K562 (cell line): ENCODE measurements at regions not wholly inside any gene's neighbourhood (a gene's known extent, or its start where the extent isn't known, plus 50 kb on each side); places are given as distances from the start of the nearest gene placed in this dataset.

Source experiments
- ATAC-seq: fragments of 200-7000 bp; cut with Tn5 transposase; 3 replicates; pipeline ENCODE4 v1.9.1; 2020; ENCODE audit warnings: moderate library complexity
- BruUV-seq: library from RNA; stranded (reverse); fragments of 400-500 nt; replicated peaks from 2 replicates; lab custom pipeline; 2021; lab: Mats Ljungman, UMichigan
- CTCF ChIA-PET: fragments of 300-600 bp; formaldehyde crosslinking; extraction: SDS; loops from one replicate; lab custom pipeline; 2021; ENCODE audit warnings: low intra/inter-chr PET ratio; lab: Yijun Ruan, JAX
- POLR2A ChIA-PET: fragments of 300-600, 350-650 bp; sonication (Branson Sonifier 250); formaldehyde crosslinking; extraction: SDS; loops from one replicate; lab custom pipeline; 2021; ENCODE audit warnings: antibody characterized with exemption, inconsistent platforms; lab: Yijun Ruan, JAX
- DNase-seq, 4 experiments: peaks; one replicate each; pipeline versions ENCODE4 v3.0.0 to v3.0.0-alpha.2; 2011 to 2018; ENCODE audit warnings: low spot score in 3 of 4, mixed read lengths in 3 of 4; ENCODE audit errors: extremely low read depth in 1 of 4
- FAIRE-seq: peaks from 2 replicates; lab custom pipeline; 2011; peaks lifted over from hg19 to GRCh38; lab: Jason Lieb, UNC
- H2AFZ ChIP-seq: 2 replicates; pipeline ENCODE4 v1.6.0; 2011; ENCODE audit warnings: low read depth, low read length, control low read depth, inconsistent platforms
- H3K27ac ChIP-seq: fragments of 200-600 bp; 3 replicates; pipeline ENCODE4 v1.8.0; 2011; ENCODE audit warnings: low read depth, mild to moderate bottlenecking, control low read depth, inconsistent platforms, low read length, moderate library complexity, mixed read lengths; ENCODE audit errors: extremely low read depth
- H3K27me3 ChIP-seq, 2 experiments: fragments of 300-600 bp in 1 of 2; 2 replicates in 1 of 2; 3 replicates in 1 of 2; pipeline versions ENCODE4 v1.6.0 to v1.8.0; 2011; ENCODE audit warnings: inconsistent platforms in 2 of 2, low read length in 2 of 2, mild to moderate bottlenecking in 1 of 2, mixed read lengths in 1 of 2, moderate library complexity in 1 of 2; ENCODE audit not compliant: control insufficient read depth in 2 of 2, insufficient read depth in 2 of 2
- H3K36me3 ChIP-seq: fragments of 300-600 bp; 3 replicates; pipeline ENCODE4 v1.8.0; 2011; ENCODE audit warnings: mild to moderate bottlenecking, low read length, inconsistent platforms; ENCODE audit not compliant: control insufficient read depth, insufficient read depth
- H3K4me1 ChIP-seq, 2 experiments: fragments of 200-600 bp in 1 of 2; replicated peaks in 1 of 2; 2 replicates in 1 of 2; 3 replicates in 1 of 2; pipeline versions ENCODE4 v1.5.1 to v1.8.0; 2011; ENCODE audit warnings: inconsistent platforms in 2 of 2, low read length in 2 of 2, mild to moderate bottlenecking in 1 of 2, mixed read lengths in 1 of 2, moderate library complexity in 1 of 2; ENCODE audit not compliant: control insufficient read depth in 2 of 2, insufficient read depth in 2 of 2
- H3K4me2 ChIP-seq: 2 replicates; pipeline ENCODE4 v1.6.1; 2011; ENCODE audit warnings: low read length, control low read depth, inconsistent platforms, mixed read lengths; ENCODE audit not compliant: insufficient read depth
- H3K4me3 ChIP-seq: fragments of 200-600 bp; sonication (generic), shearing (Covaris generic); 2 replicates; pipeline ENCODE4 v1.5.1; 2016; ENCODE audit warnings: control low read depth, inconsistent platforms
- H3K79me2 ChIP-seq: fragments of 200-600 bp; 3 replicates; pipeline ENCODE4 v1.8.0; 2011; ENCODE audit warnings: low read length, inconsistent platforms; ENCODE audit not compliant: control insufficient read depth, insufficient read depth
- H3K9ac ChIP-seq, 2 experiments: 2 replicates each; pipeline versions ENCODE4 v1.6.0 to v1.6.1; 2011; ENCODE audit warnings: low read depth in 2 of 2, low read length in 2 of 2, control low read depth in 1 of 2, inconsistent platforms in 1 of 2, mild to moderate bottlenecking in 1 of 2, mixed read lengths in 1 of 2; ENCODE audit not compliant: insufficient read depth in 1 of 2
- H3K9me1 ChIP-seq: one replicate; pipeline ENCODE4 v1.6.0; 2011; ENCODE audit warnings: inconsistent platforms, mild to moderate bottlenecking, low read length, moderate library complexity; ENCODE audit not compliant: control insufficient read depth, insufficient read depth
- H3K9me3 ChIP-seq: replicated peaks from 2 replicates; pipeline ENCODE4 v1.5.1; 2011; ENCODE audit warnings: low read depth, low read length, inconsistent platforms; ENCODE audit not compliant: control insufficient read depth, insufficient read depth
- H4K20me1 ChIP-seq: replicated peaks from 2 replicates; pipeline ENCODE4 v1.6.1; 2011; ENCODE audit warnings: low read length, inconsistent platforms, mixed read lengths; ENCODE audit not compliant: control insufficient read depth, insufficient read depth
- CBFA2T3 ChIP-seq: fragments of 450-650 bp; IDR thresholded peaks from 2 replicates; pipeline ENCODE4 v1.6.1; 2017
- E2F4 ChIP-seq: sonication (generic); formaldehyde crosslinking; IDR thresholded peaks from 2 replicates; pipeline ENCODE4 v1.8.0; 2022; ENCODE audit warnings: mild to moderate bottlenecking, low read depth, missing genetic modification reagents
- GTF2A2 ChIP-seq: IDR thresholded peaks from 2 replicates; pipeline ENCODE4 v1.6.1; 2016; ENCODE audit warnings: mild to moderate bottlenecking, missing genetic modification characterization, missing compliant biosample characterization
- GTF2E2 ChIP-seq: fragments of 200-800 bp; sonication (Bioruptor generic); IDR thresholded peaks from 2 replicates; pipeline ENCODE4 v1.6.1; 2016; ENCODE audit warnings: missing genetic modification characterization, missing compliant biosample characterization
- HDAC2 ChIP-seq: fragments of 450-650 bp; IDR thresholded peaks from 2 replicates; pipeline ENCODE4 v1.6.1; 2016; ENCODE audit warnings: mild to moderate bottlenecking
- HOXB6 ChIP-seq: fragments of 250-450 bp; sonication (Bioruptor Pico); IDR thresholded peaks from 2 replicates; pipeline ENCODE4 v1.5.1; 2022; ENCODE audit warnings: mild to moderate bottlenecking, borderline replicate concordance
- ILF3 ChIP-seq: fragments of 450-650 bp; IDR thresholded peaks from 2 replicates; pipeline ENCODE4 v1.6.1; 2018; ENCODE audit warnings: antibody characterized with exemption, mild to moderate bottlenecking, moderate library complexity, borderline replicate concordance
- KAT8 ChIP-seq: fragments of 450-650 bp; IDR thresholded peaks from 2 replicates; pipeline ENCODE4 v1.6.1; 2016; ENCODE audit warnings: low read depth, mild to moderate bottlenecking
- KDM2B ChIP-seq: fragments of 250-450 bp; sonication (Bioruptor Pico); IDR thresholded peaks from 2 replicates; pipeline ENCODE4 v1.8.0; 2021; ENCODE audit warnings: mild to moderate bottlenecking, moderate library complexity
- MEF2D ChIP-seq: conservative IDR thresholded peaks from 2 replicates; pipeline ENCODE4 v1.6.1; 2016; ENCODE audit warnings: low read depth, missing genetic modification characterization, missing compliant biosample characterization
- SMARCB1 ChIP-seq: IDR thresholded peaks from 2 replicates; pipeline ENCODE4 v1.6.1; 2011; ENCODE audit warnings: improper control_type of control experiment, low read depth; ENCODE audit not compliant: insufficient read length
- SOX6 ChIP-seq: fragments of 450-650 bp; IDR thresholded peaks from 2 replicates; pipeline ENCODE4 v1.6.1; 2014; ENCODE audit warnings: mild to moderate bottlenecking
- TAL1 ChIP-seq: fragments of 450-650 bp; IDR thresholded peaks from 2 replicates; pipeline ENCODE4 v1.6.1; 2016; ENCODE audit warnings: mild to moderate bottlenecking
- TEAD4 ChIP-seq, 2 experiments: sonication (generic) in 1 of 2; formaldehyde crosslinking in 1 of 2; IDR thresholded peaks; 2 replicates each; pipeline versions ENCODE4 v1.6.1 to v1.8.0; 2012 to 2022; ENCODE audit warnings: borderline replicate concordance in 1 of 2, inconsistent platforms in 1 of 2, low read length in 1 of 2, mild to moderate bottlenecking in 1 of 2, missing genetic modification reagents in 1 of 2
- TGIF2 ChIP-seq: sonication (generic); formaldehyde crosslinking; IDR thresholded peaks from 2 replicates; pipeline ENCODE4 v1.8.1; 2022; ENCODE audit warnings: mild to moderate bottlenecking, missing genetic modification reagents, moderate library complexity
- ZFP36 ChIP-seq: fragments of 150-350 bp; IDR thresholded peaks from 2 replicates; pipeline ENCODE4 v1.6.1; 2018; ENCODE audit warnings: low read length, low read depth; ENCODE audit not compliant: partially characterized antibody
- ZKSCAN1 ChIP-seq: fragments of 150-350 bp; IDR thresholded peaks from 2 replicates; pipeline ENCODE4 v1.6.1; 2016; ENCODE audit warnings: low read depth, low read length
- ZNF143 ChIP-seq: sonication (generic); formaldehyde crosslinking; IDR thresholded peaks from 2 replicates; pipeline ENCODE4 v1.9.0; 2022; ENCODE audit warnings: mild to moderate bottlenecking, missing genetic modification reagents
- ZNF324 ChIP-seq: fragments of 250-450 bp; sonication (Bioruptor Pico); IDR thresholded peaks from 2 replicates; pipeline ENCODE4 v1.4.0; 2020; ENCODE audit warnings: mild to moderate bottlenecking
- ZNF586 ChIP-seq: fragments of 450-650 bp; formaldehyde crosslinking; conservative IDR thresholded peaks from 2 replicates; pipeline ENCODE4 v1.4.0; 2020; ENCODE audit warnings: mild to moderate bottlenecking, moderate library complexity
- WGBS: fragments of 100-300 bp; shearing (Covaris generic); methylation state at CpG from one replicate; pipeline ENCODE4 v1.1.6; 2016; ENCODE audit warnings: low coverage, mixed read lengths; ENCODE audit not compliant: insufficient coverage; ENCODE audit errors: missing lambda C conversion rate; 5-methylcytosine and 5-hydroxymethylcytosine counted together
- in situ Hi-C: fragments of 300-500 bp; cut with MboI; formaldehyde crosslinking; loops from 4 replicates; pipeline ENCODE4 v1.15.0; 2018; ENCODE audit warnings: inconsistent platforms, mixed read lengths
- intact Hi-C: fragments of 100-400 bp; cut with micrococcal nuclease; formaldehyde crosslinking; loops from 2 replicates; pipeline ENCODE4 v1.14.2; 2022
- TF ChIP-seq, protein P1 (sequence below): fragments of 250-450 bp; sonication (Bioruptor Pico); IDR thresholded peaks from 2 replicates; pipeline ENCODE4 v1.4.0; 2020; ENCODE audit warnings: borderline replicate concordance
- TF ChIP-seq, protein P2 (sequence below), 3 experiments: IDR thresholded peaks in 2 of 3; conservative IDR thresholded peaks in 1 of 3; 2 replicates each; pipeline ENCODE4 v1.5.1; 2011 to 2012; ENCODE audit warnings: low read length in 3 of 3, mild to moderate bottlenecking in 3 of 3, control low read depth in 2 of 3, improper control_type of control experiment in 1 of 3, inconsistent platforms in 1 of 3, low read depth in 1 of 3, mixed read lengths in 1 of 3, moderate library complexity in 1 of 3; ENCODE audit not compliant: insufficient read depth in 2 of 3

GRCh38 chr18:22046473-22046872 lies 122.9 kb upstream of the GATA6 start:
- ChIA-PET CTCF (no interaction called here), POLR2A (no interaction called here)
- no peaks in the 10 kb centered on the region for H3K36me3 ChIP-seq
- H3K4me1 ChIP-seq: no peaks in the 10 kb centered on the region
- no peak overlapping the region for H3K27ac ChIP-seq
- intact Hi-C loops: no loop called here
- no peaks in the 10 kb centered on the region for H3K9me1 ChIP-seq
- 0% methylated on average over 2 of the region's 2 CpGs for WGBS
- H3K9me3 ChIP-seq: no peaks in the 10 kb centered on the region
- ATAC-seq (no peak), FAIRE-seq (peak; percentile 48), DNase-seq (peak in 1 of 4 experiments; percentile 10)
- H3K27me3 ChIP-seq: peaks cover 45 to 53% of the 10 kb centered on the region in 2 experiments
- no TSS peak for BruUV-seq
- H2AFZ ChIP-seq: no peak overlapping the region
- H3K4me2 ChIP-seq: no peak overlapping the region
- no peak overlapping the region for H3K4me3 ChIP-seq
- no peaks in the 10 kb centered on the region for H3K79me2 ChIP-seq
- in situ Hi-C loops: no loop called here
- no peak overlapping the region for H3K9ac ChIP-seq
- 0 out of 2 replicates have a peak, but pooled peaks cover 5% of the 10 kb centered on the region for H4K20me1 ChIP-seq
- TF ChIP-seq, protein P1, sequence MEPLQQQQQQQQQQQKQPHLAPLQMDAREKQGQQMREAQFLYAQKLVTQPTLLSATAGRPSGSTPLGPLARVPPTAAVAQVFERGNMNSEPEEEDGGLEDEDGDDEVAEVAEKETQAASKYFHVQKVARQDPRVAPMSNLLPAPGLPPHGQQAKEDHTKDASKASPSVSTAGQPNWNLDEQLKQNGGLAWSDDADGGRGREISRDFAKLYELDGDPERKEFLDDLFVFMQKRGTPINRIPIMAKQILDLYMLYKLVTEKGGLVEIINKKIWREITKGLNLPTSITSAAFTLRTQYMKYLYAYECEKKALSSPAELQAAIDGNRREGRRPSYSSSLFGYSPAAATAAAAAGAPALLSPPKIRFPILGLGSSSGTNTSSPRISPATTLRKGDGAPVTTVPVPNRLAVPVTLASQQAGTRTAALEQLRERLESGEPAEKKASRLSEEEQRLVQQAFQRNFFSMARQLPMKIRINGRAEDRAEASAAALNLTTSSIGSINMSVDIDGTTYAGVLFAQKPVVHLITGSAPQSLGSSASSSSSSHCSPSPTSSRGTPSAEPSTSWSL (CRISPR knock-in tag): no peak
- TF ChIP-seq KDM2B (no peak), HDAC2 (no peak), ZNF143 (CRISPR knock-in tag) (no peak), HOXB6 (CRISPR knock-in tag) (no peak), TGIF2 (CRISPR knock-in tag) (no peak), KAT8 (no peak), ZKSCAN1 (no peak), GTF2E2 (tag) (no peak), TEAD4 (IDR thresholded peaks at IDR 0.05; ENCODE audit: low read length) (peak; percentile 63), TEAD4 (CRISPR knock-in tag; IDR thresholded peaks at IDR 0.05; ENCODE audit: borderline replicate concordance) (no peak), SMARCB1 (no peak), ZFP36 (no peak), ILF3 (no peak), MEF2D (no peak), E2F4 (no peak), ZNF324 (CRISPR knock-in tag) (no peak), ZNF586 (no peak), TAL1 (peak; percentile 32; the same call in 1 of the 2 replicates), GTF2A2 (no peak), SOX6 (peak; percentile 16; the same call in 1 of the 2 replicates), CBFA2T3 (peak; percentile 61)
- TF ChIP-seq, protein P2, sequence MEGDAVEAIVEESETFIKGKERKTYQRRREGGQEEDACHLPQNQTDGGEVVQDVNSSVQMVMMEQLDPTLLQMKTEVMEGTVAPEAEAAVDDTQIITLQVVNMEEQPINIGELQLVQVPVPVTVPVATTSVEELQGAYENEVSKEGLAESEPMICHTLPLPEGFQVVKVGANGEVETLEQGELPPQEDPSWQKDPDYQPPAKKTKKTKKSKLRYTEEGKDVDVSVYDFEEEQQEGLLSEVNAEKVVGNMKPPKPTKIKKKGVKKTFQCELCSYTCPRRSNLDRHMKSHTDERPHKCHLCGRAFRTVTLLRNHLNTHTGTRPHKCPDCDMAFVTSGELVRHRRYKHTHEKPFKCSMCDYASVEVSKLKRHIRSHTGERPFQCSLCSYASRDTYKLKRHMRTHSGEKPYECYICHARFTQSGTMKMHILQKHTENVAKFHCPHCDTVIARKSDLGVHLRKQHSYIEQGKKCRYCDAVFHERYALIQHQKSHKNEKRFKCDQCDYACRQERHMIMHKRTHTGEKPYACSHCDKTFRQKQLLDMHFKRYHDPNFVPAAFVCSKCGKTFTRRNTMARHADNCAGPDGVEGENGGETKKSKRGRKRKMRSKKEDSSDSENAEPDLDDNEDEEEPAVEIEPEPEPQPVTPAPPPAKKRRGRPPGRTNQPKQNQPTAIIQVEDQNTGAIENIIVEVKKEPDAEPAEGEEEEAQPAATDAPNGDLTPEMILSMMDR (IDR thresholded peaks at IDR 0.05 in 2 of 3, conservative IDR thresholded peaks at IDR 0.05 in 1 of 3; ENCODE audit: insufficient read depth in 2 of 3, low read depth in 1 of 3, low read length in 3 of 3): no peak
